ENCODE measurements at regions not wholly inside any gene's neighbourhood (a gene's known extent, or its start where the extent isn't known, plus 50 kb on each side); places are given as distances from the start of the nearest gene placed in this dataset.

GRCh38 chr3:74328435-74328834 lies 286.0 kb downstream of the CNTN3 start:
- no peaks in the 10 kb centered on the region for H3K36me3 Mint-ChIP-seq
- no peak for ATAC-seq

GRCh38 chr3:74315291-74315690 lies 299.2 kb downstream of the CNTN3 start:
- Mint-ChIP-seq H3K27me3 (no peaks in the 10 kb centered on the region), H3K36me3 (no peaks in the 10 kb centered on the region), H3K4me1 (no peaks in the 10 kb centered on the region), H3K27ac (no peak overlapping the region), H3K4me3 (no peak overlapping the region), H3K9me3 (peaks cover 11% of the 10 kb centered on the region)
- no peak for ATAC-seq

More at GRCh38 chr3:74328435-74328834, 286.0 kb downstream of the CNTN3 start:
- Mint-ChIP-seq H3K4me3 (no peak overlapping the region), H3K9me3 (no peaks in the 10 kb centered on the region), H3K4me1 (no peaks in the 10 kb centered on the region), H3K27ac (no peak overlapping the region), H3K27me3 (no peaks in the 10 kb centered on the region)

- Mint-ChIP-seq H3K36me3 (no peaks in the 10 kb centered on the region), H3K4me1 (no peaks in the 10 kb centered on the region), H3K9me3 (peaks cover 11% of the 10 kb centered on the region), H3K27me3 (no peaks in the 10 kb centered on the region), H3K4me3 (no peak overlapping the region), H3K27ac (no peak overlapping the region)
- no peak for ATAC-seq
These were observed 299.8 kb downstream of the CNTN3 start for GRCh38 chr3:74314696-74315095.

- Mint-ChIP-seq H3K27ac (no peak overlapping the region), H3K4me1 (no peaks in the 10 kb centered on the region)
These were observed 304.7 kb downstream of the CNTN3 start for GRCh38 chr3:74309716-74310115.

DNA sequence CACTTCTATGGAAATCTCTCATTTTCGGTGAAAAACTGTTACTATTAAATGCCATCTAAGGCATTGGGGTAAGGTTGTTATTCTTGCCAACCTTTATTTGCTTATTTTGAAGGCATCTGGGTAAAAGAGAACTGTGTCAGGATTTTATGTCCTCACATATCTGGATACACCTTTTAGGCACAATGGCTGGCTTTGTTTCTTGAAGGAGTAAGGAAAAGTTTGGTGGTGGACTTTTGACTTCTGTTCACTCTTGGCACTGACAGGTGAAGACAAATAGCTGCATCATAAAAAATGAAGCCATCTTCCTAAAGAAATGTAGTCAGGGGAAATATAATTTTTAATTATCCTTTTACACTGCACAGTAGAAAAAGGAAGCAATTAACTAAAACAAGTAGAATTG lies 310.0 kb downstream of the CNTN3 start:
- no peaks in the 10 kb centered on the region for H3K4me1 Mint-ChIP-seq
- peaks cover 3% of the 10 kb centered on the region for H3K9me3 Mint-ChIP-seq
- H3K27me3 Mint-ChIP-seq, result no peaks in the 10 kb centered on the region
- H3K27ac Mint-ChIP-seq, result no peak overlapping the region
- H3K36me3 Mint-ChIP-seq, result no peaks in the 10 kb centered on the region
- ATAC-seq, result no peak
- H3K4me3 Mint-ChIP-seq, result no peak overlapping the region

More at GRCh38 chr3:74309716-74310115, 304.7 kb downstream of the CNTN3 start:
- H3K36me3 Mint-ChIP-seq, result no peaks in the 10 kb centered on the region
- no peaks in the 10 kb centered on the region for H3K27me3 Mint-ChIP-seq
- H3K4me3 Mint-ChIP-seq, result no peak overlapping the region
- peaks cover 7% of the 10 kb centered on the region for H3K9me3 Mint-ChIP-seq
- ATAC-seq, result no peak

DNA sequence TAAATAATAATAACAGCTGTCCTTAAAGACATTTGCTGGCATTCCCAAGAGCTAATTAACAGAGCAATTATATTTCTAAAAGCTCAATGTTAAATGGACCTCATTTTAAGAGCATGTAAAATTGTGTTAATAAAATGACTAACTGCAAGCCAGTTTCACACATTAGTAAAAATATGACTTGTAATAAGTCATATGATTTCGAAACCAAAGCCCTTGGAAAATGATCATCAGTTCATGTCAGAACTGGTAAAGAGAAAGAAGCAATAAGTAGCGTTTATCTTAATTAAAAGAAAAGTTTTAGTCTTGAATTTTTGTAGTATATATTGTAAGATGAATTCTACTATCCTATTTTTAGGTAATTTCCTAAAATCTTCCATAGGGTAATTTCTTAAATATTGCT lies 310.7 kb downstream of the CNTN3 start:
- H3K9me3 Mint-ChIP-seq, result peaks cover 3% of the 10 kb centered on the region
- H3K27me3 Mint-ChIP-seq, result no peaks in the 10 kb centered on the region
- no peak overlapping the region for H3K4me3 Mint-ChIP-seq
- H3K27ac Mint-ChIP-seq, result no peak overlapping the region
- ATAC-seq, result no peak
- H3K4me1 Mint-ChIP-seq, result no peaks in the 10 kb centered on the region
- no peaks in the 10 kb centered on the region for H3K36me3 Mint-ChIP-seq

DNA sequence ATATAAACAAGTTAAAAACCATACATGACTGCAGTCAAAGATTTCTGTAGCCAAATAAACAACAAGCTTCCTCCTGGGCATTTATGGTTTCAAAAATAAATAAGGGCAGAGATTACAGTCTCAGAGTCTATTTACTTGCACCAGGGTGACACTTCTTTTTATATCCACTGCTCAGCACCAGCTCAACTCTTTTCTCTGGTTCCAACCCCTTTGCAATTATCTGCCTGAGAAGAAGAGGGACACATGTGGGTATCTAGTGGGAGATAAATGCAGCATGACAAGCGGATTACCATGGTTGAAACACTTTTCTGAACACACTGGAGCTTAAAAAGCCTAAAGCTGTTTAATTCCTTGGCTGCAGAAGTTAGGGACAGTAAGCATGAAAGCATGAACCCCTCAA lies 311.5 kb downstream of the CNTN3 start:
- Mint-ChIP-seq H3K9me3 (peaks cover 5% of the 10 kb centered on the region), H3K36me3 (no peaks in the 10 kb centered on the region), H3K27ac (no peak overlapping the region), H3K27me3 (no peaks in the 10 kb centered on the region), H3K4me1 (no peaks in the 10 kb centered on the region), H3K4me3 (no peak overlapping the region)
- ATAC-seq, result no peak

DNA sequence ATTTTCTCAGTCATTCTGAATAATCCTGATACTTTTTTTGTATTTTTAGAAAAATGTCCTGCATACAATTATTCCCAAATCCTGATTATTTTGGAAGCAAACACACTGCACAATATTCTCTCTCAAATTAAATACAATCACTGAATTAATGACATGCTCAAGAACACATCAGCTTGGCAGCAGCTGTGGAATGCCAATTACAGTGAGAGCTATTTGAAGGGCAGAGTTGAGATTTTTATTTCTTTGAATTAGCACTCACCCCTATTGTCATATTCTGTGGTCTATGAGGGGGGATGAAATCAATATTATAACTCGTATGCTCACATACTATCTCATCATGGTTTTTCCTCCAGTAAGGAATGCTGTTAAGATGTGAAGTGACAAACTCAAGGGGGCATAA lies 312.2 kb downstream of the CNTN3 start:
- H3K27me3 Mint-ChIP-seq, result no peaks in the 10 kb centered on the region
- no peaks in the 10 kb centered on the region for H3K4me1 Mint-ChIP-seq
- H3K4me3 Mint-ChIP-seq, result no peak overlapping the region
- ATAC-seq, result no peak
- H3K27ac Mint-ChIP-seq, result no peak overlapping the region
- peaks cover 5% of the 10 kb centered on the region for H3K9me3 Mint-ChIP-seq
- H3K36me3 Mint-ChIP-seq, result no peaks in the 10 kb centered on the region

DNA sequence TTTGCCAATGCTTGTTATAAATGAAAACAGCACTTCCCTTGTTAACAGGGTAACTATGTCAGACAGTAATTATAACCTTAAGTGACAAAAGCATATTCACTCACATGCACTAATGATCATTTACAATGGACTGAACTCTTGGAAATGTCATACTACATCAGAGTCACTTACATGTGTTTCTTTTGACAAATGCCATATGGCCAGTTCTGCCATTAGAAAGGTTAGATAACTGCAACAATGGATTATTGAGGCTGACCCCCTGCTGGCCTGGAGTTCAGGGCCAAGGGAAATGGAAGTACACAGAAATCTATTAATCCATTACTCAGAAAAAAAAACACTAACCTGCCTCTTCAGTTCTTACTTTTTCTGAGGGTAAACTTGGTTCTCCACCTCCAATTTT lies 313.4 kb downstream of the CNTN3 start:
- Mint-ChIP-seq H3K27me3 (no peaks in the 10 kb centered on the region), H3K4me3 (no peak overlapping the region), H3K36me3 (no peaks in the 10 kb centered on the region), H3K9me3 (peaks cover 5% of the 10 kb centered on the region), H3K4me1 (no peaks in the 10 kb centered on the region), H3K27ac (no peak overlapping the region)
- no peak for ATAC-seq

- no peaks in the 10 kb centered on the region for H3K4me1 Mint-ChIP-seq
- no peaks in the 10 kb centered on the region for H3K27me3 Mint-ChIP-seq
- no peak overlapping the region for H3K4me3 Mint-ChIP-seq
- H3K27ac Mint-ChIP-seq, result no peak overlapping the region
- no peaks in the 10 kb centered on the region for H3K36me3 Mint-ChIP-seq
- peaks cover 5% of the 10 kb centered on the region for H3K9me3 Mint-ChIP-seq
- no peak for ATAC-seq
These were observed 319.0 kb downstream of the CNTN3 start for GRCh38 chr3:74295479-74295878.

- Mint-ChIP-seq H3K4me3 (no peak overlapping the region), H3K36me3 (no peaks in the 10 kb centered on the region), H3K27ac (no peak overlapping the region), H3K9me3 (no peaks in the 10 kb centered on the region), H3K27me3 (no peaks in the 10 kb centered on the region), H3K4me1 (no peaks in the 10 kb centered on the region)
- no peak for ATAC-seq
These were observed 325.7 kb downstream of the CNTN3 start for GRCh38 chr3:74288761-74289160.

DNA sequence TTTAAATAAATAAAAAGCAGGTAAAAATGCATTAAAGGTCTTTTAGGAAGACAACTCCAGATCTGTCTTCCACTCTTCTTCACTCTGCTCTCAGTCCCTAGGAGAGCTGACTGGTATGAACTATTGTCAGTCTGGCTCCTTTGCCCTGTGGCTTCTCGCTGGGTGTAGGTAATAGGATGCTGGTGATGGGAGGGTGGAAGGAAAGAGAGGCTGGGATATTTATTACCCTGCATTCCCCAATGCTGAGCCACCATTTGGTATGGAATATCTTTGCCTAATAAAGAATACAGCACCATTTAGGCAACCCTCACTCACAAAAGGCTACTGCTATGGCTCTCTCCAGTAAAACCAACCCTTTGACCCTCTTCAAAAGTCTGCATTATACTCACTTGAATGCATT lies 326.9 kb downstream of the CNTN3 start:
- no peak overlapping the region for H3K27ac Mint-ChIP-seq
- H3K4me1 Mint-ChIP-seq, result no peaks in the 10 kb centered on the region
- no peaks in the 10 kb centered on the region for H3K9me3 Mint-ChIP-seq
- ATAC-seq, result no peak
- no peaks in the 10 kb centered on the region for H3K27me3 Mint-ChIP-seq
- no peak overlapping the region for H3K4me3 Mint-ChIP-seq
- no peaks in the 10 kb centered on the region for H3K36me3 Mint-ChIP-seq

GRCh38 chr3:74282202-74282601 lies 332.3 kb downstream of the CNTN3 start:
- ATAC-seq, result no peak

DNA sequence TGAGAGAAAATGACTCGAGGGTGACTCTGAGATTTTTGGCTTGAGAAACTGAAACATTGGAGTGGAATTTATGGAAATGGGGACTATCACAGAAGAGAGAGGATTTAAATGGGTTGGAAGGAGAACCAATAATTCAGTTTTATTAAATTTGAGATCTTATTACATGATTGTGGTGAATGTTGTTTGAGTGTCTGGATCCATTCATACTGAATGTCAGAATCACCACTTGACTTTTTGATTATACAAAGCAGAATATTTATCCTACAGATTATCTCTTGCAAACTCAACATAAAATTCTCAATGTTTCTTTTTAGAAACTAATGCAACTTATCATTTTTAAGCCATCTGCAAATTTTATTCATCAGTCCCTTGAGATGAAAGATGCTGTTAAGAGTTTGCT lies 332.8 kb downstream of the CNTN3 start:
- ATAC-seq, result no peak
- Mint-ChIP-seq H3K9me3 (peaks cover 15% of the 10 kb centered on the region), H3K4me1 (no peaks in the 10 kb centered on the region), H3K4me3 (no peak overlapping the region), H3K27me3 (no peaks in the 10 kb centered on the region), H3K27ac (no peak overlapping the region), H3K36me3 (no peaks in the 10 kb centered on the region)

More at GRCh38 chr3:74282202-74282601, 332.3 kb downstream of the CNTN3 start:
- Mint-ChIP-seq H3K9me3 (peaks cover 13% of the 10 kb centered on the region), H3K4me3 (no peak overlapping the region), H3K27me3 (no peaks in the 10 kb centered on the region), H3K27ac (no peak overlapping the region), H3K4me1 (no peaks in the 10 kb centered on the region), H3K36me3 (no peaks in the 10 kb centered on the region)

DNA sequence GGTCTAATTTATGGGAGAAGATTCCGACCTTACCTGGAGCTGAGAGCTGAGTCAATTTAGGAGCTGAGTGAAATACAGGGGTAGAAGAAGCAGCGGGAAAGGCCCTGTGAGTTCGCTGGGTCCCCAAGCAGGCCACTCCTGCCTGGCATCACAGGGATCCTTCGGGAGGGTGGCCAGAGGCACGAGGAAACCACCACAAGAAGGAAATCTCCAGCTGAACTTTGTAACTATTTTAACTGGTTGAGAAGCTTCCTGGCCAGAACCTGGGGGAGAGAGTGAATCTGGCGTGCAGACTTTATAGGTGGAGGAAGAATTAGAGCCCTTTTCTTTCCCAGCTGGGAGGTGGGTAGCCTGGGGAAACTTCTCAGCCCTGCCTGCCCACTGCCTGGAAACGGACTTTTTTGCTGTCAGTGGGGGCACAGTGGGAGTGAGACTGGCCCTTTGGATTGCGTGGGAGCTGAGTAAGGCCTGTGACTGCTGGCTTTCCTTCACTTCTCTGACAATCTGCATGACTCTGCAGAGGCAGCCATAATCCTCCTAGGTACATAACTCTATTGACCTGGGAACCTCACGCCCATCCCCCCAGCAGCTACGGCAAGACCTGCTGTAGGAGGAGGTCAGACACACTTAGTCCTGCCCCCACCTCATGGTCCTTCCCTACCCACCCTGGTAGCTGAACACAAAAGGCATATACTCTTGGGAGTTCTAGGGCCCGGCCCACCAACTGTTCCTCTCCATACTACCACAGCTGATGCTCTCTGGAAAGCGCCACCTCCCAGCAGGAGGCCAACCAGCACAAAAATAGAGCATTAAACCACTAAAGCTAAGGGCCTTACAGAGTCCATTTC lies 340.7 kb downstream of the CNTN3 start:
- Mint-ChIP-seq H3K9me3 (peaks cover 13% of the 10 kb centered on the region), H3K36me3 (no peaks in the 10 kb centered on the region)

GRCh38 chr3:74273091-74273490 lies 341.4 kb downstream of the CNTN3 start:
- Mint-ChIP-seq H3K27me3 (no peaks in the 10 kb centered on the region), H3K4me3 (no peak overlapping the region), H3K27ac (no peak overlapping the region), H3K4me1 (no peaks in the 10 kb centered on the region), H3K9me3 (peaks cover 11% of the 10 kb centered on the region), H3K36me3 (no peaks in the 10 kb centered on the region)
- ATAC-seq, result no peak

More for the DNA sequence above, 340.7 kb downstream of the CNTN3 start:
- ATAC-seq, result no peak
- no peaks in the 10 kb centered on the region for H3K4me1 Mint-ChIP-seq
- no peak overlapping the region for H3K27ac Mint-ChIP-seq
- no peaks in the 10 kb centered on the region for H3K27me3 Mint-ChIP-seq
- H3K4me3 Mint-ChIP-seq, result no peak overlapping the region
